H1 (cell line): ENCODE measurements at regions not wholly inside any gene's neighbourhood (a gene's known extent, or its start where the extent isn't known, plus 50 kb on each side); places are given as distances from the start of the nearest gene placed in this dataset.

Experiments used
- GTF2F1 ChIP-seq: IDR thresholded peaks from 2 replicates; pipeline ENCODE4 v1.6.1; 2012; ENCODE audit warnings: low read depth, low read length, improper control_type of control experiment, borderline replicate concordance
- KDM4A ChIP-seq: IDR thresholded peaks from one replicate; pipeline ENCODE4 v1.7.1; 2012; ENCODE audit warnings: low read depth, mild to moderate bottlenecking, moderate library complexity, low read length, inconsistent platforms; ENCODE audit not compliant: severe bottlenecking
- RAD21 ChIP-seq, 2 experiments: IDR thresholded peaks in 1 of 2; conservative IDR thresholded peaks in 1 of 2; 2 replicates each; pipeline ENCODE4 v1.6.1; 2011; ENCODE audit warnings: low read depth in 2 of 2, low read length in 2 of 2, improper control_type of control experiment in 1 of 2, inconsistent platforms in 1 of 2, mild to moderate bottlenecking in 1 of 2, moderate library complexity in 1 of 2
- SUZ12 ChIP-seq: fragments of 200-600 bp; sonication (generic); IDR thresholded peaks from 2 replicates; pipeline ENCODE4 v1.6.1; 2012; ENCODE audit warnings: mild to moderate bottlenecking, inconsistent platforms, low read length, moderate library complexity, mixed read lengths
- TF ChIP-seq, protein P1 (sequence below): IDR thresholded peaks from 2 replicates; pipeline ENCODE4 v1.6.1; 2012; ENCODE audit warnings: low read length, inconsistent platforms

GRCh38 chr7:138247568-138248333 is 171.5 kb downstream of the AKR1D1 start (continued):
- TF ChIP-seq, protein P1, sequence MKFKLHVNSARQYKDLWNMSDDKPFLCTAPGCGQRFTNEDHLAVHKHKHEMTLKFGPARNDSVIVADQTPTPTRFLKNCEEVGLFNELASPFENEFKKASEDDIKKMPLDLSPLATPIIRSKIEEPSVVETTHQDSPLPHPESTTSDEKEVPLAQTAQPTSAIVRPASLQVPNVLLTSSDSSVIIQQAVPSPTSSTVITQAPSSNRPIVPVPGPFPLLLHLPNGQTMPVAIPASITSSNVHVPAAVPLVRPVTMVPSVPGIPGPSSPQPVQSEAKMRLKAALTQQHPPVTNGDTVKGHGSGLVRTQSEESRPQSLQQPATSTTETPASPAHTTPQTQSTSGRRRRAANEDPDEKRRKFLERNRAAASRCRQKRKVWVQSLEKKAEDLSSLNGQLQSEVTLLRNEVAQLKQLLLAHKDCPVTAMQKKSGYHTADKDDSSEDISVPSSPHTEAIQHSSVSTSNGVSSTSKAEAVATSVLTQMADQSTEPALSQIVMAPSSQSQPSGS, result no peak
- no peak for TF ChIP-seq KDM4A
- TF ChIP-seq RAD21 (IDR thresholded peaks at IDR 0.05 in 1 of 2, conservative IDR thresholded peaks at IDR 0.05 in 1 of 2; ENCODE audit: low read depth in 2 of 2, low read length in 2 of 2), result 0 out of 4 replicates have a peak, but pooled peaks have one; percentile 4 to 5
- TF ChIP-seq GTF2F1, result no peak
- no peak for TF ChIP-seq SUZ12
